HCT116 (cell line): ENCODE measurements at regions not wholly inside any gene's neighbourhood (a gene's known extent, or its start where the extent isn't known, plus 50 kb on each side); places are given as distances from the start of the nearest gene placed in this dataset.

ENCODE experiments used
- ATAC-seq: fragments of 200-7000 bp; cut with Tn5 transposase; 2 replicates; pipeline ENCODE4 v1.9.1; 2020; ENCODE audit warnings: mild to moderate bottlenecking, moderate library complexity
- BruUV-seq: library from RNA; stranded (reverse); fragments of 400-500 nt; replicated peaks from 2 replicates; lab custom pipeline; 2021; lab: Mats Ljungman, UMichigan
- CTCF ChIA-PET: fragments of 300-600 bp; sonication (Branson Sonifier 250); formaldehyde crosslinking; loops from one replicate; lab custom pipeline; 2021; ENCODE audit warnings: antibody characterized with exemption; lab: Charles Lee
- POLR2A ChIA-PET: fragments of 300-600, 350-600 bp; sonication (Branson Sonifier 250); formaldehyde crosslinking; loops from one replicate; lab custom pipeline; 2021; ENCODE audit warnings: antibody characterized with exemption; lab: Charles Lee
- RAD21 ChIA-PET, 2 experiments: fragments of 300-600 bp; sonication (Branson Sonifier 250); formaldehyde crosslinking; loops; one replicate each; lab custom pipeline; 2023; ENCODE audit warnings: low total read pairs in 2 of 2; ENCODE audit not compliant: uncharacterized antibody in 2 of 2, unreplicated experiment in 2 of 2, low non-redundant PET in 1 of 2; lab: Charles Lee
- DNase-seq: peaks from one replicate; pipeline ENCODE4 v3.0.0-alpha.2; 2010; ENCODE audit warnings: low read depth, low spot score
- H2AFZ ChIP-seq: fragments of 200-600 bp; shearing (Covaris generic), sonication (generic); 2 replicates; pipeline ENCODE4 v1.6.1; 2017; ENCODE audit warnings: low read depth, mixed run types, mixed read lengths, antibody characterized with exemption, low read length; ENCODE audit not compliant: poor library complexity, severe bottlenecking
- H3K27ac ChIP-seq: 2 replicates; pipeline ENCODE4 v1.5.1; 2012; ENCODE audit warnings: low read depth, low read length
- H3K27me3 ChIP-seq: fragments of 200-600 bp; sonication (generic); 2 replicates; pipeline ENCODE4 v1.6.1; 2016; ENCODE audit warnings: mixed run types, low read length, mixed read lengths; ENCODE audit not compliant: insufficient read depth
- H3K36me3 ChIP-seq, 2 experiments: fragments of 200-500 bp in 1 of 2; fragments of 200-600 bp in 1 of 2; sonication (Bioruptor generic) in 1 of 2; sonication (generic) in 1 of 2; 2 replicates each; pipeline versions ENCODE4 v1.5.1 to v1.6.1; 2014 to 2016; ENCODE audit warnings: low read length in 2 of 2, inconsistent platforms in 1 of 2, mixed read lengths in 1 of 2, mixed run types in 1 of 2; ENCODE audit not compliant: insufficient read depth in 2 of 2, control insufficient read depth in 1 of 2
- H3K4me1 ChIP-seq, 2 experiments: fragments of 200-600 bp in 1 of 2; sonication (generic) in 1 of 2; 2 replicates each; pipeline versions ENCODE4 v1.5.1 to v1.6.1; 2012 to 2017; ENCODE audit warnings: low read length in 2 of 2, inconsistent platforms in 1 of 2, mild to moderate bottlenecking in 1 of 2, mixed read lengths in 1 of 2, mixed run types in 1 of 2, moderate library complexity in 1 of 2; ENCODE audit not compliant: insufficient read depth in 2 of 2, control insufficient read depth in 1 of 2
- H3K4me2 ChIP-seq: fragments of 200-600 bp; sonication (generic); 2 replicates; pipeline ENCODE4 v1.6.1; 2017; ENCODE audit warnings: mixed run types, low read length, mixed read lengths
- H3K4me3 ChIP-seq, 2 experiments: fragments of 200-600 bp in 1 of 2; sonication (generic) in 1 of 2; replicated peaks in 1 of 2; 2 replicates each; pipeline ENCODE4 v1.5.1; 2011 to 2016; ENCODE audit warnings: low read length in 2 of 2, control low read depth in 1 of 2, low read depth in 1 of 2, mild to moderate bottlenecking in 1 of 2, mixed read lengths in 1 of 2, mixed run types in 1 of 2
- H3K79me2 ChIP-seq: fragments of 200-600 bp; sonication (generic); 2 replicates; pipeline ENCODE4 v1.6.1; 2017; ENCODE audit warnings: mild to moderate bottlenecking, mixed run types, low read length, moderate library complexity, mixed read lengths; ENCODE audit not compliant: insufficient read depth
- H3K9ac ChIP-seq: fragments of 200-600 bp; sonication (generic); 2 replicates; pipeline ENCODE4 v1.6.1; 2016; ENCODE audit warnings: low read length, mixed read lengths
- H3K9me2 ChIP-seq: fragments of 200-600 bp; sonication (generic), shearing (Covaris generic); 2 replicates; pipeline ENCODE4 v1.6.1; 2017; ENCODE audit warnings: mixed run types, mild to moderate bottlenecking, moderate library complexity; ENCODE audit not compliant: insufficient read depth
- H3K9me3 ChIP-seq, 2 experiments: fragments of 200-500 bp in 1 of 2; fragments of 200-600 bp in 1 of 2; sonication (Bioruptor generic) in 1 of 2; sonication (generic) in 1 of 2; 2 replicates each; pipeline ENCODE4 v1.6.1; 2014 to 2017; ENCODE audit warnings: low read length in 2 of 2, mixed read lengths in 2 of 2, inconsistent platforms in 1 of 2, low read depth in 1 of 2, mild to moderate bottlenecking in 1 of 2, mixed run types in 1 of 2, moderate library complexity in 1 of 2; ENCODE audit not compliant: control insufficient read depth in 1 of 2, insufficient read depth in 1 of 2
- H4K20me1 ChIP-seq: fragments of 200-600 bp; sonication (generic), shearing (Covaris generic); 2 replicates; pipeline ENCODE4 v1.6.1; 2017; ENCODE audit warnings: mixed run types, mild to moderate bottlenecking, moderate library complexity; ENCODE audit not compliant: insufficient read depth
- EZH2phosphoT487 ChIP-seq: fragments of 200-600 bp; IDR thresholded peaks from 2 replicates; pipeline ENCODE4 v1.6.1; 2018; ENCODE audit warnings: antibody characterized with exemption, borderline replicate concordance
- FOSL1 ChIP-seq: IDR thresholded peaks from 2 replicates; pipeline ENCODE4 v1.6.1; 2012; ENCODE audit warnings: low read depth
- JUND ChIP-seq: IDR thresholded peaks from 2 replicates; pipeline ENCODE4 v1.6.1; 2012
- POLR2A ChIP-seq: IDR thresholded peaks from 2 replicates; pipeline ENCODE4 v1.7.0; 2011; ENCODE audit warnings: borderline replicate concordance; ENCODE audit not compliant: insufficient read depth, insufficient read length; ENCODE audit errors: extremely low read depth
- RAD21 ChIP-seq: IDR thresholded peaks from 2 replicates; pipeline ENCODE4 v1.6.1; 2012; ENCODE audit warnings: low read depth, mild to moderate bottlenecking
- SRF ChIP-seq: IDR thresholded peaks from 2 replicates; pipeline ENCODE4 v1.6.1; 2012; ENCODE audit warnings: low read depth
- TCF7L2 ChIP-seq: IDR thresholded peaks from 2 replicates; pipeline ENCODE4 v1.7.0; 2011; ENCODE audit warnings: borderline replicate concordance, inconsistent platforms; ENCODE audit not compliant: insufficient read depth, insufficient read length; ENCODE audit errors: extremely low read depth
- YY1 ChIP-seq: IDR thresholded peaks from 2 replicates; pipeline ENCODE4 v1.6.1; 2011; ENCODE audit warnings: low read length, low read depth, moderate library complexity, mild to moderate bottlenecking; ENCODE audit not compliant: insufficient replicate concordance; ENCODE audit errors: extremely low read depth
- ZFX ChIP-seq: fragments of 450-650 bp; IDR thresholded peaks from 2 replicates; pipeline ENCODE4 v1.6.1; 2017
- intact Hi-C: fragments of 100-400 bp; cut with micrococcal nuclease; formaldehyde crosslinking; loops from 2 replicates; pipeline ENCODE4 v1.10.0; 2022
- TF ChIP-seq, protein P1 (sequence below): IDR thresholded peaks from 2 replicates; pipeline ENCODE4 v1.6.1; 2012
- TF ChIP-seq, protein P2 (sequence below), 3 experiments: fragments of 200-600 bp in 1 of 3; sonication (generic) in 1 of 3; IDR thresholded peaks in 2 of 3; conservative IDR thresholded peaks in 1 of 3; 2 replicates each; pipeline ENCODE4 v1.5.1; 2012 to 2017; ENCODE audit warnings: low read depth in 2 of 3, low read length in 2 of 3, antibody characterized with exemption in 1 of 3, borderline replicate concordance in 1 of 3, control low read depth in 1 of 3, mild to moderate bottlenecking in 1 of 3, mixed read lengths in 1 of 3, mixed run types in 1 of 3, moderate library complexity in 1 of 3; ENCODE audit not compliant: insufficient read depth in 1 of 3

DNA sequence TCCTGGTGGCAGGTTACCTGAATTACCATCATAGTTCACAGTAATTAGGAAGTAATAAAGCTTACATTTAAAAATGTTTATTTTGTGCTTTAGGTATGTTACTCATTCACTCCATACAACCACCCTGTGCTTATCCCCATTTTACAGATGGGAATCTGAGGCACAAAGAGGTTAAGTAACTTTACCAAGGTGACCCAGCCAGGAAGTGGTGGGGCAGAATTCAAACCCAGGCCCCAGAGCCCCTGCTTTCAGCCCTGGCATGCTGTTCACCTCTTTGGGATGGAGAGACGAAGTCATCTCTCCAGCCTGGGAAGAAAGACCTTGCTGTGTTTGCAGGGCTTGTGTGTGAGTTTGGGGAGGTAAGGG lies 285.6 kb upstream of the TPM1 start:
- no peak overlapping the region for H3K27ac ChIP-seq
- H3K4me3 ChIP-seq = no peak overlapping the region
- H4K20me1 ChIP-seq = no peaks in the 10 kb centered on the region
- H3K4me1 ChIP-seq = peaks cover 0 to 11% of the 10 kb centered on the region in 2 experiments; a peak in 1 of 4 replicates
- POLR2A ChIA-PET = no interaction called here
- no peak overlapping the region for H2AFZ ChIP-seq
- no peak overlapping the region for H3K9ac ChIP-seq
- H3K79me2 ChIP-seq = no peaks in the 10 kb centered on the region
- TF ChIP-seq RAD21 (no peak), ZFX (no peak), JUND (no peak), TCF7L2 (no peak), YY1 (no peak), SRF (no peak), EZH2phosphoT487 (no peak), POLR2A (no peak), FOSL1 (no peak)
- TF ChIP-seq, protein P1, sequence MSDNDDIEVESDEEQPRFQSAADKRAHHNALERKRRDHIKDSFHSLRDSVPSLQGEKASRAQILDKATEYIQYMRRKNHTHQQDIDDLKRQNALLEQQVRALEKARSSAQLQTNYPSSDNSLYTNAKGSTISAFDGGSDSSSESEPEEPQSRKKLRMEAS = no peak
- TF ChIP-seq, protein P2, sequence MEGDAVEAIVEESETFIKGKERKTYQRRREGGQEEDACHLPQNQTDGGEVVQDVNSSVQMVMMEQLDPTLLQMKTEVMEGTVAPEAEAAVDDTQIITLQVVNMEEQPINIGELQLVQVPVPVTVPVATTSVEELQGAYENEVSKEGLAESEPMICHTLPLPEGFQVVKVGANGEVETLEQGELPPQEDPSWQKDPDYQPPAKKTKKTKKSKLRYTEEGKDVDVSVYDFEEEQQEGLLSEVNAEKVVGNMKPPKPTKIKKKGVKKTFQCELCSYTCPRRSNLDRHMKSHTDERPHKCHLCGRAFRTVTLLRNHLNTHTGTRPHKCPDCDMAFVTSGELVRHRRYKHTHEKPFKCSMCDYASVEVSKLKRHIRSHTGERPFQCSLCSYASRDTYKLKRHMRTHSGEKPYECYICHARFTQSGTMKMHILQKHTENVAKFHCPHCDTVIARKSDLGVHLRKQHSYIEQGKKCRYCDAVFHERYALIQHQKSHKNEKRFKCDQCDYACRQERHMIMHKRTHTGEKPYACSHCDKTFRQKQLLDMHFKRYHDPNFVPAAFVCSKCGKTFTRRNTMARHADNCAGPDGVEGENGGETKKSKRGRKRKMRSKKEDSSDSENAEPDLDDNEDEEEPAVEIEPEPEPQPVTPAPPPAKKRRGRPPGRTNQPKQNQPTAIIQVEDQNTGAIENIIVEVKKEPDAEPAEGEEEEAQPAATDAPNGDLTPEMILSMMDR (IDR thresholded peaks at IDR 0.05 in 2 of 3, conservative IDR thresholded peaks at IDR 0.05 in 1 of 3; ENCODE audit: borderline replicate concordance in 1 of 3, insufficient read depth in 1 of 3, low read depth in 2 of 3, low read length in 2 of 3) = no peak
- TF ChIP-seq, all 23 proteins: peak for 0
- intact Hi-C loops = no loop called here
- ATAC-seq (no peak), DNase-seq (no peak)
- no peaks in the 10 kb centered on the region for H3K9me3 ChIP-seq
- ChIA-PET RAD21 (no interaction called here), CTCF (interaction anchor here (1.9 kb wide), 1 partner anchor 15 kb away, joined by 9 read pairs; no protein-coding TSS in a partner anchor)
- BruUV-seq = no TSS peak
- H3K4me2 ChIP-seq = no peak overlapping the region
- no peaks in the 10 kb centered on the region; the same call in 1 of the 2 replicates for H3K9me2 ChIP-seq
- H3K27me3 ChIP-seq = no peaks in the 10 kb centered on the region
- no peaks in the 10 kb centered on the region for H3K36me3 ChIP-seq
